ENCODE measurements at regions not wholly inside any gene's neighbourhood (a gene's known extent, or its start where the extent isn't known, plus 50 kb on each side); places are given as distances from the start of the nearest gene placed in this dataset.

DNA sequence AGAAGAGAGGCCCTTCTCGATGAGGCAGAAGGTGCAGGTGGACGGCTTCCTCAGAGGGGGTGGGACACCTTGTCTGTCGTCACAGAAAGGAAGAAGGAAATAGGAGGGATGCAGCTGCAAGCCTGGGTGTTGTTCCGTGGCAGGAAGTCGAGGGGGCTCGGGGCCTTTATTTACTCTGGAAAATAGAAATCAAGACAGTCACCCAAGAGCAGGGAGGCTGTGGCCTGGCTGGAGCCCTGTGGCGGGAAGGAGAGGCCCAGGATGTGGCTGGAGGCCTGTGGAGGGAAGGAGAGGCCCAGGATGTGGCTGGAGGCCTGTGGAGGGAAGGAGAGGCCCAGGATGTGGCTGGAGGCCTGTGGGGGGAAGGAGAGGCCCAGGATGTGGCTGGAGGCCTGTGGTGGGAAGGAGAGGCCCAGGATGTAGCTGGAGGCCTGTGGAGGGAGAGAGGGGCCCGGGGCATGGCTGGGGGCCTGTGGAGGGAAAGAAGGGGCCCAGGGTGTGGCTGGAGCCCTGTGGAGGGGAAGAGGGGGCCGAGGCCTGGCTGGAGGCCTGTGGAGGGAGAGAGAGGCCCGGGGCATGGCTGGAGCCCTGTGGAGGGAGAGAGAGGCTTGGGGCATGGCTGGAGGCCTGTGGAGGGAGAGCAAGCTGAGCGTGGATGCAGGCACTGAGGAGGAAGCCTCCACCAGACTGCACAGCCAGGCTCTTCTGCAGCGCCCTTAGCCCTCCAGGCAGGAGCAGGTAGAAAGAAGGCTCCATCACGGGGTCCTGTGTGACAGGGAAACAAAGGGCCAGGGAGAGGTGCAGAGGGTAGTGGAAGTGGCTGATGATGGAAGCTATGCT is 97.3 kb upstream of the SFMBT2 start:
- TF ChIP-seq, protein P1, sequence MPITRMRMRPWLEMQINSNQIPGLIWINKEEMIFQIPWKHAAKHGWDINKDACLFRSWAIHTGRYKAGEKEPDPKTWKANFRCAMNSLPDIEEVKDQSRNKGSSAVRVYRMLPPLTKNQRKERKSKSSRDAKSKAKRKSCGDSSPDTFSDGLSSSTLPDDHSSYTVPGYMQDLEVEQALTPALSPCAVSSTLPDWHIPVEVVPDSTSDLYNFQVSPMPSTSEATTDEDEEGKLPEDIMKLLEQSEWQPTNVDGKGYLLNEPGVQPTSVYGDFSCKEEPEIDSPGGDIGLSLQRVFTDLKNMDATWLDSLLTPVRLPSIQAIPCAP (CRISPR knock-in tag; IDR thresholded peaks at IDR 0.05): no peak
- TF ChIP-seq ZNF121 (CRISPR knock-in tag; IDR thresholded peaks at IDR 0.05) (no peak), CBFB (CRISPR knock-in tag; IDR thresholded peaks at IDR 0.05; ENCODE audit: low read depth) (no peak), TEAD4 (CRISPR knock-in tag; IDR thresholded peaks at IDR 0.05) (no peak), NR2C2 (CRISPR knock-in tag; IDR thresholded peaks at IDR 0.05) (no peak), KAT7 (CRISPR knock-in tag; IDR thresholded peaks at IDR 0.05; ENCODE audit: borderline replicate concordance) (no peak), ATF1 (CRISPR knock-in tag; IDR thresholded peaks at IDR 0.05) (no peak), IRF2 (CRISPR knock-in tag; IDR thresholded peaks at IDR 0.05; ENCODE audit: borderline replicate concordance, low read depth) (no peak), FOXJ3 (CRISPR knock-in tag; IDR thresholded peaks at IDR 0.05; ENCODE audit: borderline replicate concordance) (no peak)
- TF ChIP-seq, protein P2, sequence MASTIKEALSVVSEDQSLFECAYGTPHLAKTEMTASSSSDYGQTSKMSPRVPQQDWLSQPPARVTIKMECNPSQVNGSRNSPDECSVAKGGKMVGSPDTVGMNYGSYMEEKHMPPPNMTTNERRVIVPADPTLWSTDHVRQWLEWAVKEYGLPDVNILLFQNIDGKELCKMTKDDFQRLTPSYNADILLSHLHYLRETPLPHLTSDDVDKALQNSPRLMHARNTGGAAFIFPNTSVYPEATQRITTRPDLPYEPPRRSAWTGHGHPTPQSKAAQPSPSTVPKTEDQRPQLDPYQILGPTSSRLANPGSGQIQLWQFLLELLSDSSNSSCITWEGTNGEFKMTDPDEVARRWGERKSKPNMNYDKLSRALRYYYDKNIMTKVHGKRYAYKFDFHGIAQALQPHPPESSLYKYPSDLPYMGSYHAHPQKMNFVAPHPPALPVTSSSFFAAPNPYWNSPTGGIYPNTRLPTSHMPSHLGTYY (CRISPR knock-in tag; IDR thresholded peaks at IDR 0.05): no peak
- TF ChIP-seq, protein P3, sequence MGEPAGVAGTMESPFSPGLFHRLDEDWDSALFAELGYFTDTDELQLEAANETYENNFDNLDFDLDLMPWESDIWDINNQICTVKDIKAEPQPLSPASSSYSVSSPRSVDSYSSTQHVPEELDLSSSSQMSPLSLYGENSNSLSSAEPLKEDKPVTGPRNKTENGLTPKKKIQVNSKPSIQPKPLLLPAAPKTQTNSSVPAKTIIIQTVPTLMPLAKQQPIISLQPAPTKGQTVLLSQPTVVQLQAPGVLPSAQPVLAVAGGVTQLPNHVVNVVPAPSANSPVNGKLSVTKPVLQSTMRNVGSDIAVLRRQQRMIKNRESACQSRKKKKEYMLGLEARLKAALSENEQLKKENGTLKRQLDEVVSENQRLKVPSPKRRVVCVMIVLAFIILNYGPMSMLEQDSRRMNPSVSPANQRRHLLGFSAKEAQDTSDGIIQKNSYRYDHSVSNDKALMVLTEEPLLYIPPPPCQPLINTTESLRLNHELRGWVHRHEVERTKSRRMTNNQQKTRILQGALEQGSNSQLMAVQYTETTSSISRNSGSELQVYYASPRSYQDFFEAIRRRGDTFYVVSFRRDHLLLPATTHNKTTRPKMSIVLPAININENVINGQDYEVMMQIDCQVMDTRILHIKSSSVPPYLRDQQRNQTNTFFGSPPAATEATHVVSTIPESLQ (CRISPR knock-in tag; IDR thresholded peaks at IDR 0.05): no peak
- TF ChIP-seq, protein P4, sequence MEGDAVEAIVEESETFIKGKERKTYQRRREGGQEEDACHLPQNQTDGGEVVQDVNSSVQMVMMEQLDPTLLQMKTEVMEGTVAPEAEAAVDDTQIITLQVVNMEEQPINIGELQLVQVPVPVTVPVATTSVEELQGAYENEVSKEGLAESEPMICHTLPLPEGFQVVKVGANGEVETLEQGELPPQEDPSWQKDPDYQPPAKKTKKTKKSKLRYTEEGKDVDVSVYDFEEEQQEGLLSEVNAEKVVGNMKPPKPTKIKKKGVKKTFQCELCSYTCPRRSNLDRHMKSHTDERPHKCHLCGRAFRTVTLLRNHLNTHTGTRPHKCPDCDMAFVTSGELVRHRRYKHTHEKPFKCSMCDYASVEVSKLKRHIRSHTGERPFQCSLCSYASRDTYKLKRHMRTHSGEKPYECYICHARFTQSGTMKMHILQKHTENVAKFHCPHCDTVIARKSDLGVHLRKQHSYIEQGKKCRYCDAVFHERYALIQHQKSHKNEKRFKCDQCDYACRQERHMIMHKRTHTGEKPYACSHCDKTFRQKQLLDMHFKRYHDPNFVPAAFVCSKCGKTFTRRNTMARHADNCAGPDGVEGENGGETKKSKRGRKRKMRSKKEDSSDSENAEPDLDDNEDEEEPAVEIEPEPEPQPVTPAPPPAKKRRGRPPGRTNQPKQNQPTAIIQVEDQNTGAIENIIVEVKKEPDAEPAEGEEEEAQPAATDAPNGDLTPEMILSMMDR (IDR thresholded peaks at IDR 0.05): no peak
- TF ChIP-seq, protein P5, sequence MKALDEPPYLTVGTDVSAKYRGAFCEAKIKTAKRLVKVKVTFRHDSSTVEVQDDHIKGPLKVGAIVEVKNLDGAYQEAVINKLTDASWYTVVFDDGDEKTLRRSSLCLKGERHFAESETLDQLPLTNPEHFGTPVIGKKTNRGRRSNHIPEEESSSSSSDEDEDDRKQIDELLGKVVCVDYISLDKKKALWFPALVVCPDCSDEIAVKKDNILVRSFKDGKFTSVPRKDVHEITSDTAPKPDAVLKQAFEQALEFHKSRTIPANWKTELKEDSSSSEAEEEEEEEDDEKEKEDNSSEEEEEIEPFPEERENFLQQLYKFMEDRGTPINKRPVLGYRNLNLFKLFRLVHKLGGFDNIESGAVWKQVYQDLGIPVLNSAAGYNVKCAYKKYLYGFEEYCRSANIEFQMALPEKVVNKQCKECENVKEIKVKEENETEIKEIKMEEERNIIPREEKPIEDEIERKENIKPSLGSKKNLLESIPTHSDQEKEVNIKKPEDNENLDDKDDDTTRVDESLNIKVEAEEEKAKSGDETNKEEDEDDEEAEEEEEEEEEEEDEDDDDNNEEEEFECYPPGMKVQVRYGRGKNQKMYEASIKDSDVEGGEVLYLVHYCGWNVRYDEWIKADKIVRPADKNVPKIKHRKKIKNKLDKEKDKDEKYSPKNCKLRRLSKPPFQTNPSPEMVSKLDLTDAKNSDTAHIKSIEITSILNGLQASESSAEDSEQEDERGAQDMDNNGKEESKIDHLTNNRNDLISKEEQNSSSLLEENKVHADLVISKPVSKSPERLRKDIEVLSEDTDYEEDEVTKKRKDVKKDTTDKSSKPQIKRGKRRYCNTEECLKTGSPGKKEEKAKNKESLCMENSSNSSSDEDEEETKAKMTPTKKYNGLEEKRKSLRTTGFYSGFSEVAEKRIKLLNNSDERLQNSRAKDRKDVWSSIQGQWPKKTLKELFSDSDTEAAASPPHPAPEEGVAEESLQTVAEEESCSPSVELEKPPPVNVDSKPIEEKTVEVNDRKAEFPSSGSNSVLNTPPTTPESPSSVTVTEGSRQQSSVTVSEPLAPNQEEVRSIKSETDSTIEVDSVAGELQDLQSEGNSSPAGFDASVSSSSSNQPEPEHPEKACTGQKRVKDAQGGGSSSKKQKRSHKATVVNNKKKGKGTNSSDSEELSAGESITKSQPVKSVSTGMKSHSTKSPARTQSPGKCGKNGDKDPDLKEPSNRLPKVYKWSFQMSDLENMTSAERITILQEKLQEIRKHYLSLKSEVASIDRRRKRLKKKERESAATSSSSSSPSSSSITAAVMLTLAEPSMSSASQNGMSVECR (CRISPR knock-in tag; IDR thresholded peaks at IDR 0.05; ENCODE audit: borderline replicate concordance): no peak
